ENCODE measurements at regions not wholly inside any gene's neighbourhood (a gene's known extent, or its start where the extent isn't known, plus 50 kb on each side); places are given as distances from the start of the nearest gene placed in this dataset.

GRCh38 chr12:108016022-108016564 is 113.0 kb upstream of the WSCD2 start:
- H3K9ac ChIP-seq (ENCODE audit: low read depth, low read length), result no peak overlapping the region
- H3K4me1 ChIP-seq (ENCODE audit: insufficient read depth, low read length), result no peaks in the 10 kb centered on the region
- H3K27ac ChIP-seq (ENCODE audit: low read length), result no peak overlapping the region
- H3K27me3 ChIP-seq (ENCODE audit: insufficient read depth, low read length), result peaks cover 31% of the 10 kb centered on the region; the same call in 1 of the 2 replicates
- H3K36me3 ChIP-seq (ENCODE audit: insufficient read depth, low read depth, low read length), result no peaks in the 10 kb centered on the region
- H3K9me3 ChIP-seq (ENCODE audit: insufficient read depth, low read depth, low read length), result no peaks in the 10 kb centered on the region
- H3K4me3 ChIP-seq (ENCODE audit: low read length), result no peak overlapping the region

DNA sequence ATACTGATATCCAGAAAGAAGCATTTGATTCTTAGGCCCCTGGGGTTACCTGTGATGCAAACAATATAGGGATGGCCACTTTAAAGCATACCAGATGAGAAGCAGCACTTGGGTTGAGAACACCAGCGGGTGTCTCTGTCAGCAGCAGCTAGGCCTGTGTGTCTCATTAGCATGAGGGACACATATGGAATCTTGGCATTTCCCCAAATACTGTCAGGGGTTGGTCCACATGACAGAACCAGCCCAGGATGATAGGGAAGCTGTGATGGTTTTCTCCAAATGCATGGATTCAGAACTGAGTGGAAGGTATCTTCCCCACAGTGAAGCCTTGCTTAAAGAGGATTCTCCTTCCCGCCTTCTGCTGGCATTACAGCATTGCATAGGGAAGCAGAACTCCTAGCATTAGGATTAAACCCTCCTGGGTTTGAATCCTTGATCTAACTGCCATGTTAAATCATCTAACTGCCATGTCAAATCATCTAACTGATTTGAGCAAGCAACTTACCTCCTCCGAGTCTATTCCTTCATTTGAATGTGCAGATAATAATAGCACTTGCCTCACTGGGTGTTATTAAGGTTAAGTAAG is 111.5 kb upstream of the WSCD2 start:
- Histone ChIP-seq H3K4me3 (ENCODE audit: low read length) (no peak overlapping the region), H3K9me3 (ENCODE audit: insufficient read depth, low read depth, low read length) (no peaks in the 10 kb centered on the region), H3K27me3 (ENCODE audit: insufficient read depth, low read length) (peaks cover 26% of the 10 kb centered on the region; the same call in 1 of the 2 replicates), H3K36me3 (ENCODE audit: insufficient read depth, low read depth, low read length) (no peaks in the 10 kb centered on the region), H3K9ac (ENCODE audit: low read depth, low read length) (no peak overlapping the region), H3K4me1 (ENCODE audit: insufficient read depth, low read length) (no peaks in the 10 kb centered on the region), H3K27ac (ENCODE audit: low read length) (no peak overlapping the region)

DNA sequence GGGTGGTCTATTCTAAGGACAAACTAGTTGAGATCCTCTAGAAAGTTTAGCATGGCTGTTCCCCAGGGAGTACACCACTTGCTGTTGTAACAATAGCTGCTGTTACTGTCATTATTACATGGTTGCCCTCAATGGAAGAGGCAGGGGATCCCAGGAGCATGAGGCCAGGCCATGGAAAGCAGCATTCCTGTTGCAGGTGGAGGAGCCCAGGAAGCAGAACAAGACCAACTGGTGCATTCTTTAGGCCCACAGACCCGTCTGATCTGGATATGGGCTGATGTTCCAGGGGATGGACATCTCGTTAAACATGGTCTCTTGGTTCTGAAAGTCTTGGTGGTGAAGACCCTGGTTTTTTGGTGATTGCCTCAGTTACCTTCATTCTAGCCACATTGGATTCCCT is 109.2 kb upstream of the WSCD2 start:
- H3K4me1 ChIP-seq (ENCODE audit: insufficient read depth, low read length), result no peaks in the 10 kb centered on the region
- no peak overlapping the region for H3K4me3 ChIP-seq (ENCODE audit: low read length)
- no peaks in the 10 kb centered on the region for H3K36me3 ChIP-seq (ENCODE audit: insufficient read depth, low read depth, low read length)
- H3K27me3 ChIP-seq (ENCODE audit: insufficient read depth, low read length), result peaks cover 11% of the 10 kb centered on the region; the same call in 1 of the 2 replicates
- no peak overlapping the region for H3K9ac ChIP-seq (ENCODE audit: low read depth, low read length)
- H3K27ac ChIP-seq (ENCODE audit: low read length), result no peak overlapping the region
- no peaks in the 10 kb centered on the region for H3K9me3 ChIP-seq (ENCODE audit: insufficient read depth, low read depth, low read length)

- H3K36me3 ChIP-seq (ENCODE audit: insufficient read depth, low read depth, low read length), result no peaks in the 10 kb centered on the region
- H3K9me3 ChIP-seq (ENCODE audit: insufficient read depth, low read depth, low read length), result no peaks in the 10 kb centered on the region
- H3K4me3 ChIP-seq (ENCODE audit: low read length), result no peak overlapping the region
- H3K9ac ChIP-seq (ENCODE audit: low read depth, low read length), result no peak overlapping the region
- no peak overlapping the region for H3K27ac ChIP-seq (ENCODE audit: low read length)
- no peaks in the 10 kb centered on the region for H3K4me1 ChIP-seq (ENCODE audit: insufficient read depth, low read length)
- H3K27me3 ChIP-seq (ENCODE audit: insufficient read depth, low read length), result peaks cover 14% of the 10 kb centered on the region; the same call in 1 of the 2 replicates
Measured at GRCh38 chr12:108021141-108021540, 107.9 kb upstream of the WSCD2 start.

GRCh38 chr12:108021949-108022522 is 107.1 kb upstream of the WSCD2 start:
- Histone ChIP-seq H3K9ac (ENCODE audit: low read depth, low read length) (no peak overlapping the region), H3K27me3 (ENCODE audit: insufficient read depth, low read length) (peaks cover 14% of the 10 kb centered on the region; the same call in 1 of the 2 replicates), H3K9me3 (ENCODE audit: insufficient read depth, low read depth, low read length) (no peaks in the 10 kb centered on the region), H3K4me3 (ENCODE audit: low read length) (no peak overlapping the region), H3K27ac (ENCODE audit: low read length) (no peak overlapping the region), H3K36me3 (ENCODE audit: insufficient read depth, low read depth, low read length) (no peaks in the 10 kb centered on the region), H3K4me1 (ENCODE audit: insufficient read depth, low read length) (no peaks in the 10 kb centered on the region)

GRCh38 chr12:108029051-108029835 is 99.8 kb upstream of the WSCD2 start:
- Histone ChIP-seq H3K4me1 (ENCODE audit: insufficient read depth, low read length) (peaks cover 10% of the 10 kb centered on the region; the same call in 1 of the 2 replicates), H3K9me3 (ENCODE audit: insufficient read depth, low read depth, low read length) (no peaks in the 10 kb centered on the region), H3K27ac (ENCODE audit: low read length) (no peak overlapping the region), H3K9ac (ENCODE audit: low read depth, low read length) (no peak overlapping the region), H3K4me3 (ENCODE audit: low read length) (no peak overlapping the region), H3K27me3 (ENCODE audit: insufficient read depth, low read length) (peaks cover 53% of the 10 kb centered on the region), H3K36me3 (ENCODE audit: insufficient read depth, low read depth, low read length) (no peaks in the 10 kb centered on the region)

DNA sequence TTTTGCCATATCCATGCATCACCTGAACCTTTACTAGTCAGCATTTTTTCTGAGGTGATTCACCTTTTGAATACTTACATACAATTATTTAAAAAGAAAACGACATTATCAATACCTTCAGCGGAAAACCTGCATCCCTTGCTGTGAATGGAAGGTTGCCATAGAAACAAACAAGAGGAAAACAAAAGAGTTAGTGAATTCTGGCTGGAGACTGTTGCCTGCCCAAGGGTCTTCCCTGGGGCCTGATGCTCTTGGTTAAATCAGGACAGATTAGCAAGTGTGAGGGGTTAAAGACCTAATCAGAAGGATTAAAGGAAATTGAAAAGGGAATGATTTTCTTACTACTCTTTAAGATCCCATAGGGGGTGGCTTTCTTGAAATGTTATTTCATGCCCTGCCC is 96.0 kb upstream of the WSCD2 start:
- Histone ChIP-seq H3K9ac (ENCODE audit: low read depth, low read length) (no peak overlapping the region), H3K4me3 (ENCODE audit: low read length) (no peak overlapping the region), H3K27me3 (ENCODE audit: insufficient read depth, low read length) (peaks cover 83% of the 10 kb centered on the region), H3K9me3 (ENCODE audit: insufficient read depth, low read depth, low read length) (no peaks in the 10 kb centered on the region), H3K4me1 (ENCODE audit: insufficient read depth, low read length) (peaks cover 10% of the 10 kb centered on the region; the same call in 1 of the 2 replicates), H3K27ac (ENCODE audit: low read length) (no peak overlapping the region), H3K36me3 (ENCODE audit: insufficient read depth, low read depth, low read length) (no peaks in the 10 kb centered on the region)

DNA sequence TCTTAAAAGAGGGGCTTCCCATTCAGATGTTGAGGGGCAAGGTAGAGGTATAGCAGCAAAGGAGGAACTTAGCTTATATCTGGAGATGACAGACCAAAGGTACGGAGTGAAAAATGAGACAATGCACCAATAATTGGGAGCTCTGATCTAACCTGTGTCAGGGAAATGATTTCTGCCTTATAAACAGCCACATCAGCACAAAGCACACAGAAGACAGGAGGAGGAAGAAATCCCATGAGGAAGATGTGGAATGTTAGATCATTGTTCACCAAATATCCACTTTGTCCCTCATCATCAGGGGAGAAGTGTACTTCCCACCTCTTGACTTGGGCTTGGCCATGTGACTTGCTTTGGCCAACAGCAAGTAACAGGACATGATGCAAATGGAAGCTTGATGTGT is 93.7 kb upstream of the WSCD2 start:
- H3K9me3 ChIP-seq (ENCODE audit: insufficient read depth, low read depth, low read length), result no peaks in the 10 kb centered on the region
- H3K4me3 ChIP-seq (ENCODE audit: low read length), result no peak overlapping the region
- H3K36me3 ChIP-seq (ENCODE audit: insufficient read depth, low read depth, low read length), result no peaks in the 10 kb centered on the region
- no peak overlapping the region for H3K9ac ChIP-seq (ENCODE audit: low read depth, low read length)
- peaks cover 72% of the 10 kb centered on the region for H3K27me3 ChIP-seq (ENCODE audit: insufficient read depth, low read length)
- no peak overlapping the region for H3K27ac ChIP-seq (ENCODE audit: low read length)
- H3K4me1 ChIP-seq (ENCODE audit: insufficient read depth, low read length), result peaks cover 10% of the 10 kb centered on the region; the same call in 1 of the 2 replicates

DNA sequence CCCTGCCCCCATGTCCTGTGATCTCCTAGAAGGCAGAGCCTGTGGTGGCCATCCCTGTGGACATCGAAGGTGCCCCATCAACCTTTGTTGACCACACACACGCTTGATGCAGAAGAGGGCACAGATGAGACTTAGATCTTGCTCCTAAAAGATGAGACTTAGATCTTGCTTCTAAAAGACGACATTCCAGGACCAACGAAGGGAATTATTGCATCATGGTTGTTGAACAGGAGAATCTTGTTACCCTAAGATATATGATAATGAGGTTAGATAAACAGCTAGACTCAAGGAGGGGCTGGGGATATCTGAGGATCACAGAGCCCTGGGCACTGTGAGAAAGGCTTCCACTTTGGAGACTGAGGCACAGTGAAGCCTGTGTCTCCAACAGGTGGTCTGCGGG is 91.1 kb upstream of the WSCD2 start:
- Histone ChIP-seq H3K9ac (ENCODE audit: low read depth, low read length) (no peak overlapping the region), H3K4me3 (ENCODE audit: low read length) (no peak overlapping the region), H3K9me3 (ENCODE audit: insufficient read depth, low read depth, low read length) (no peaks in the 10 kb centered on the region), H3K27ac (ENCODE audit: low read length) (no peak overlapping the region), H3K27me3 (ENCODE audit: insufficient read depth, low read length) (peaks cover 48% of the 10 kb centered on the region), H3K36me3 (ENCODE audit: insufficient read depth, low read depth, low read length) (no peaks in the 10 kb centered on the region), H3K4me1 (ENCODE audit: insufficient read depth, low read length) (peaks cover 6% of the 10 kb centered on the region; the same call in 1 of the 2 replicates)

DNA sequence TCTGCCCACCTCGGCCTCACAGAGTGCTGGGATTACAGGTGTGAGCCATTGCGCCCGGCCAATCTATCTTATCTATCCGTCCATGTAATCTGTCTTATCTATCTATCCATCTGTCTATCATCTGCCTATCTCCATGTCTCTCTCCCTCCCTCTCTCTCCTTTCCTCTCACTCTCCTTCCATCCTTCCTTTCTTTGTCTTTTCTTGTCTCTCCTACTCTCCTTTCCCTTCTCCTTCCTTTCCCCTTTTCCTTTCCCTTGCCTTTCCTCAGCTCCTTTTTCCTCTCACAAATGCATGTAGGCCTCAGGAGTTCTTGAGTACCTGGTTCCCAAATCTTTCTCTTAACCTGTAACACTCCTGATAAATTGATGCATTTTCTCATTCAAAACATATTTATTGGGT is 89.3 kb upstream of the WSCD2 start:
- H3K27ac ChIP-seq (ENCODE audit: low read length), result no peak overlapping the region
- H3K4me1 ChIP-seq (ENCODE audit: insufficient read depth, low read length), result no peaks in the 10 kb centered on the region
- peaks cover 31% of the 10 kb centered on the region for H3K27me3 ChIP-seq (ENCODE audit: insufficient read depth, low read length)
- no peaks in the 10 kb centered on the region for H3K9me3 ChIP-seq (ENCODE audit: insufficient read depth, low read depth, low read length)
- H3K9ac ChIP-seq (ENCODE audit: low read depth, low read length), result no peak overlapping the region
- no peak overlapping the region for H3K4me3 ChIP-seq (ENCODE audit: low read length)
- H3K36me3 ChIP-seq (ENCODE audit: insufficient read depth, low read depth, low read length), result no peaks in the 10 kb centered on the region

DNA sequence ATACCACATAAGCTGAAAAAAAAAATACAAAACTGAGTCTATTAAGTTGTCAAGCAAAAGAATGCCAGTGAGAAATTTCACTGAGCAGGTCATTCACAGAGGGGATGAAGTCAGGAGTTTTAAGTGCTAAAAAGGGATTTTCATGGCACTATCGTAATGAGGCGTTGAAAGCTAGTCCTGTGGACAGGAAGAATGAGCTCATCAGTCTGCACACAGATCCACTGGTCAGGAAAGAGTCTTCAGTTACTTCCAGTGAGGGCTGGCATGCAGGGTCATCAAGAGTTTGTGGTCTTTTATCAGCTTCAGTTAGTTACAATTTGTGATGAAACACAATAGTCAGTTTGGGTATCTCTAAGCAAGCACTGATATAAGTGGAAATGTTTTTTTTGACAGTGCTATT is 88.1 kb upstream of the WSCD2 start:
- Histone ChIP-seq H3K36me3 (ENCODE audit: insufficient read depth, low read depth, low read length) (no peaks in the 10 kb centered on the region), H3K9ac (ENCODE audit: low read depth, low read length) (no peak overlapping the region), H3K4me1 (ENCODE audit: insufficient read depth, low read length) (no peaks in the 10 kb centered on the region), H3K4me3 (ENCODE audit: low read length) (no peak overlapping the region), H3K27me3 (ENCODE audit: insufficient read depth, low read length) (peaks cover 19% of the 10 kb centered on the region), H3K27ac (ENCODE audit: low read length) (no peak overlapping the region), H3K9me3 (ENCODE audit: insufficient read depth, low read depth, low read length) (no peaks in the 10 kb centered on the region)

All from iPS-20b (cell line).